ENCODE measurements at regions not wholly inside any gene's neighbourhood (a gene's known extent, or its start where the extent isn't known, plus 50 kb on each side); places are given as distances from the start of the nearest gene placed in this dataset.

GRCh38 chr2:175373729-175374128 lies 192.2 kb upstream of the ATP5MC3 start:
- no peak for TF ChIP-seq CTCF (IDR thresholded peaks at IDR 0.05)
- no peak for TF ChIP-seq FOSL2 (IDR thresholded peaks at IDR 0.05)
- TF ChIP-seq FOSL2 (CRISPR knock-in tag; IDR thresholded peaks at IDR 0.05): no peak
- TF ChIP-seq RNF2 (IDR thresholded peaks at IDR 0.05; ENCODE audit: borderline replicate concordance, low read depth): no peak
- TF ChIP-seq HOXA7 (CRISPR knock-in tag; IDR thresholded peaks at IDR 0.05): no peak
- TF ChIP-seq PBX3 (IDR thresholded peaks at IDR 0.05): no peak
- no peak for TF ChIP-seq RAD21 (conservative IDR thresholded peaks at IDR 0.05 in 1 of 2, IDR thresholded peaks at IDR 0.05 in 1 of 2)
- TF ChIP-seq BCL3 (IDR thresholded peaks at IDR 0.05): no peak
- no peak for TF ChIP-seq JUN (IDR thresholded peaks at IDR 0.05)
- TF ChIP-seq EP300 (IDR thresholded peaks at IDR 0.05): no peak
- no peak for TF ChIP-seq EHMT2 (IDR thresholded peaks at IDR 0.05; ENCODE audit: low read depth)
